ENCODE measurements at regions not wholly inside any gene's neighbourhood (a gene's known extent, or its start where the extent isn't known, plus 50 kb on each side); places are given as distances from the start of the nearest gene placed in this dataset.
A peak's percentile ranks its signal among the peaks of the same experiment; 100 is the strongest.
"Not testable (repeated sequence)": the region's sequence is repeated elsewhere in the genome, so short reads cannot be mapped to it uniquely, and the experiment has no call there.

- TF ChIP-seq CTCF (conservative IDR thresholded peaks at IDR 0.05; ENCODE audit: low read length): no peak
- DNase-seq (ENCODE audit: low read depth): no peak
- no peak overlapping the region for H3K4me3 ChIP-seq (ENCODE audit: low read length)
Observed at GRCh38 chr6:131459005-131459404, 114.0 kb upstream of the ARG1 start.

GRCh38 chr6:131460614-131461000 lies 112.4 kb upstream of the ARG1 start:
- no peak overlapping the region for H3K4me3 ChIP-seq (ENCODE audit: low read length)
- no peak for TF ChIP-seq CTCF (conservative IDR thresholded peaks at IDR 0.05; ENCODE audit: low read length)
- DNase-seq (ENCODE audit: low read depth): no peak

- DNase-seq (ENCODE audit: low read depth): peak; percentile 6
- no peak for TF ChIP-seq CTCF (conservative IDR thresholded peaks at IDR 0.05; ENCODE audit: low read length)
- H3K4me3 ChIP-seq (ENCODE audit: low read length): no peak overlapping the region
Observed at GRCh38 chr6:131469130-131469529, 103.9 kb upstream of the ARG1 start.

GRCh38 chr6:131470534-131470933 lies 102.5 kb upstream of the ARG1 start:
- DNase-seq (ENCODE audit: low read depth): no peak
- TF ChIP-seq CTCF (conservative IDR thresholded peaks at IDR 0.05; ENCODE audit: low read length): no peak
- H3K4me3 ChIP-seq (ENCODE audit: low read length): no peak overlapping the region

- TF ChIP-seq CTCF (conservative IDR thresholded peaks at IDR 0.05; ENCODE audit: low read length): no peak
- no peak for DNase-seq (ENCODE audit: low read depth)
- no peak overlapping the region for H3K4me3 ChIP-seq (ENCODE audit: low read length)
Observed at GRCh38 chr6:131471331-131471730, 101.7 kb upstream of the ARG1 start.

GRCh38 chr6:131473303-131473702 lies 99.7 kb upstream of the ARG1 start:
- DNase-seq (ENCODE audit: low read depth); H3K4me3 ChIP-seq (ENCODE audit: low read length): not testable (repeated sequence)

- TF ChIP-seq CTCF (conservative IDR thresholded peaks at IDR 0.05; ENCODE audit: low read length): no peak
- no peak for DNase-seq (ENCODE audit: low read depth)
- H3K4me3 ChIP-seq (ENCODE audit: low read length): no peak overlapping the region
Observed at GRCh38 chr6:131476362-131476761, 96.7 kb upstream of the ARG1 start.

- H3K4me3 ChIP-seq (ENCODE audit: low read length); DNase-seq (ENCODE audit: low read depth): not testable (repeated sequence)
Observed at GRCh38 chr6:131478740-131479211, 94.2 kb upstream of the ARG1 start.
